Thymus (tissue), 11 donors: ENCODE measurements at regions not wholly inside any gene's neighbourhood (a gene's known extent, or its start where the extent isn't known, plus 50 kb on each side); places are given as distances from the start of the nearest gene placed in this dataset.
"Not testable (repeated sequence)": the region's sequence is repeated elsewhere in the genome, so short reads cannot be mapped to it uniquely, and the experiment has no call there.

ENCODE experiments used
- DNase-seq, 9 donors: peaks; one replicate each; pipeline ENCODE4 v3.0.0-alpha.2; 2013; ENCODE audit warnings: low spot score in 9 of 9, low read depth in 6 of 9, missing footprints in 1 of 9
- H3K27ac ChIP-seq, 2 donors: one replicate each; pipeline ENCODE4 v1.5.1; 2013; ENCODE audit warnings: control low read depth in 1 of 2, low read depth in 1 of 2, low read length in 1 of 2, mild to moderate bottlenecking in 1 of 2, moderate library complexity in 1 of 2
- H3K27me3 ChIP-seq, 2 donors: one replicate each; pipeline ENCODE4 v1.5.1; 2013; ENCODE audit warnings: low read length in 1 of 2; ENCODE audit not compliant: control insufficient read depth in 2 of 2, insufficient read depth in 1 of 2
- H3K36me3 ChIP-seq, 2 donors: one replicate each; pipeline ENCODE4 v1.5.1; 2013; ENCODE audit warnings: low read length in 1 of 2, mild to moderate bottlenecking in 1 of 2, moderate library complexity in 1 of 2; ENCODE audit not compliant: control insufficient read depth in 2 of 2, insufficient read depth in 2 of 2
- H3K4me1 ChIP-seq, 2 donors: one replicate each; pipeline ENCODE4 v1.5.1; 2013; ENCODE audit warnings: low read length in 2 of 2; ENCODE audit not compliant: control insufficient read depth in 2 of 2, insufficient read depth in 2 of 2
- H3K4me3 ChIP-seq, 2 donors: one replicate each; pipeline ENCODE4 v1.5.1; 2013; ENCODE audit warnings: low read length in 2 of 2, control low read depth in 1 of 2, mild to moderate bottlenecking in 1 of 2
- H3K9me3 ChIP-seq, 2 donors: one replicate each; pipeline ENCODE4 v1.5.1; 2013; ENCODE audit warnings: low read length in 1 of 2, mild to moderate bottlenecking in 1 of 2; ENCODE audit not compliant: control insufficient read depth in 2 of 2, insufficient read depth in 1 of 2
- WGBS: extraction: QIAGEN DNeasy Blood & Tissue Kit; methylation state at CpG from one replicate; pipeline ENCODE4 v1.1.7; 2013; 5-methylcytosine and 5-hydroxymethylcytosine counted together
- donor health status: healthy.

- Histone ChIP-seq H3K4me3 (no peak overlapping the region), H3K4me1 (no peaks in the 10 kb centered on the region), H3K27me3 (no peaks in the 10 kb centered on the region), H3K36me3 (no peaks in the 10 kb centered on the region), H3K27ac (no peak overlapping the region), H3K9me3 (no peaks in the 10 kb centered on the region)
- WGBS = 89% methylated on average over 1 of the region's 1 CpG
- DNase-seq = no peak
Observed at GRCh38 chr9:34773955-34774354, 64.0 kb upstream of the CCL21 start.

- Histone ChIP-seq H3K27ac (no peak overlapping the region), H3K27me3 (no peaks in the 10 kb centered on the region), H3K9me3 (no peaks in the 10 kb centered on the region), H3K36me3 (no peaks in the 10 kb centered on the region), H3K4me3 (no peak overlapping the region), H3K4me1 (no peaks in the 10 kb centered on the region)
- WGBS = 75% methylated on average over 4 of the region's 4 CpGs
- DNase-seq = no peak
Observed at GRCh38 chr9:34773306-34773910, 63.5 kb upstream of the CCL21 start.

- Histone ChIP-seq H3K4me1 (no peaks in the 10 kb centered on the region), H3K27me3 (no peaks in the 10 kb centered on the region), H3K9me3 (no peaks in the 10 kb centered on the region), H3K4me3 (no peak overlapping the region), H3K36me3 (no peaks in the 10 kb centered on the region), H3K27ac (no peak overlapping the region)
- no peak for DNase-seq
- WGBS = 92% methylated on average over 4 of the region's 4 CpGs
Observed at GRCh38 chr9:34771007-34771406, 61.1 kb upstream of the CCL21 start.

- WGBS = 70% methylated on average over 8 of the region's 9 CpGs
- H3K27me3 ChIP-seq, DNase-seq: not testable (repeated sequence)
Observed at GRCh38 chr9:34767087-34767486, 57.2 kb upstream of the CCL21 start.

GRCh38 chr9:34760196-34761040 is 50.5 kb upstream of the CCL21 start:
- not testable (repeated sequence) for H3K27me3 ChIP-seq, H3K27ac ChIP-seq, H3K9me3 ChIP-seq, H3K4me1 ChIP-seq, H3K4me3 ChIP-seq, H3K36me3 ChIP-seq
- peak in 5 of 9 donors; percentile 4 to 38 (median 22) for DNase-seq
- 33% methylated on average over 32 of the region's 32 CpGs for WGBS

More at GRCh38 chr9:34767087-34767486, 57.2 kb upstream of the CCL21 start:
- H3K4me1 ChIP-seq, H3K36me3 ChIP-seq, H3K4me3 ChIP-seq, H3K27ac ChIP-seq, H3K9me3 ChIP-seq: not testable (repeated sequence)
